Adrenal gland (tissue), 5 donors: ENCODE measurements at regions not wholly inside any gene's neighbourhood (a gene's known extent, or its start where the extent isn't known, plus 50 kb on each side); places are given as distances from the start of the nearest gene placed in this dataset.

Experiments used
- POLR2A ChIP-seq, 2 donors: fragments of 450-650 bp; IDR thresholded peaks; one replicate each; pipeline ENCODE4 v1.6.1; 2017; ENCODE audit warnings: antibody characterized with exemption in 2 of 2, mild to moderate bottlenecking in 2 of 2, moderate library complexity in 1 of 2
- TF ChIP-seq, protein P1 (sequence below), 6 experiments: fragments of 450-650 bp in 4 of 6; fragments of 200-600 bp in 2 of 6; sonication (generic) in 1 of 6; IDR thresholded peaks; 1 replicate in 5 of 6; 2 replicates in 1 of 6; pipeline versions ENCODE4 v1.5.1 to v1.8.0; 2016 to 2021; ENCODE audit warnings: antibody characterized with exemption in 6 of 6, mild to moderate bottlenecking in 2 of 6, moderate library complexity in 1 of 6
- donor health status: DM: no; HTN: no; CAD: no.

GRCh38 chr21:22657781-22658180 is 1659.6 kb downstream of the NCAM2 start:
- no peak for TF ChIP-seq POLR2A (IDR thresholded peaks at IDR 0.05)
- TF ChIP-seq, protein P1, sequence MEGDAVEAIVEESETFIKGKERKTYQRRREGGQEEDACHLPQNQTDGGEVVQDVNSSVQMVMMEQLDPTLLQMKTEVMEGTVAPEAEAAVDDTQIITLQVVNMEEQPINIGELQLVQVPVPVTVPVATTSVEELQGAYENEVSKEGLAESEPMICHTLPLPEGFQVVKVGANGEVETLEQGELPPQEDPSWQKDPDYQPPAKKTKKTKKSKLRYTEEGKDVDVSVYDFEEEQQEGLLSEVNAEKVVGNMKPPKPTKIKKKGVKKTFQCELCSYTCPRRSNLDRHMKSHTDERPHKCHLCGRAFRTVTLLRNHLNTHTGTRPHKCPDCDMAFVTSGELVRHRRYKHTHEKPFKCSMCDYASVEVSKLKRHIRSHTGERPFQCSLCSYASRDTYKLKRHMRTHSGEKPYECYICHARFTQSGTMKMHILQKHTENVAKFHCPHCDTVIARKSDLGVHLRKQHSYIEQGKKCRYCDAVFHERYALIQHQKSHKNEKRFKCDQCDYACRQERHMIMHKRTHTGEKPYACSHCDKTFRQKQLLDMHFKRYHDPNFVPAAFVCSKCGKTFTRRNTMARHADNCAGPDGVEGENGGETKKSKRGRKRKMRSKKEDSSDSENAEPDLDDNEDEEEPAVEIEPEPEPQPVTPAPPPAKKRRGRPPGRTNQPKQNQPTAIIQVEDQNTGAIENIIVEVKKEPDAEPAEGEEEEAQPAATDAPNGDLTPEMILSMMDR (IDR thresholded peaks at IDR 0.05), result no peak
